Calu3 (cell line): ENCODE measurements at regions not wholly inside any gene's neighbourhood (a gene's known extent, or its start where the extent isn't known, plus 50 kb on each side); places are given as distances from the start of the nearest gene placed in this dataset.

Experiments
- BruUV-seq: library from RNA; stranded (reverse); fragments of 400-500 nt; replicated peaks from 2 replicates; lab custom pipeline; 2021; lab: Mats Ljungman, UMichigan
- CTCF ChIA-PET: fragments of 300-600 bp; sonication (Branson Sonifier 250); formaldehyde crosslinking; loops from one replicate; lab custom pipeline; 2022; ENCODE audit warnings: antibody characterized with exemption; lab: Charles Lee
- DNase-seq: peaks from one replicate; pipeline ENCODE4 v3.0.0; 2022
- H3K27ac Mint-ChIP-seq: one replicate; pipeline ENCODE4 v1.8.0; 2022; ENCODE audit warnings: mixed read lengths; ENCODE audit not compliant: unreplicated experiment
- H3K27me3 Mint-ChIP-seq: one replicate; pipeline ENCODE4 v1.8.0; 2022; ENCODE audit warnings: mixed read lengths; ENCODE audit not compliant: unreplicated experiment
- H3K36me3 Mint-ChIP-seq: one replicate; pipeline ENCODE4 v1.8.0; 2022; ENCODE audit warnings: mild to moderate bottlenecking, moderate library complexity, mixed read lengths; ENCODE audit not compliant: insufficient read depth, unreplicated experiment
- H3K4me1 Mint-ChIP-seq: one replicate; pipeline ENCODE4 v1.8.0; 2022; ENCODE audit warnings: mild to moderate bottlenecking, low read depth, mixed read lengths; ENCODE audit not compliant: unreplicated experiment
- H3K4me3 Mint-ChIP-seq: one replicate; pipeline ENCODE4 v1.8.0; 2022; ENCODE audit warnings: mild to moderate bottlenecking, low read depth, moderate library complexity, mixed read lengths; ENCODE audit not compliant: unreplicated experiment
- H3K9me3 Mint-ChIP-seq: one replicate; pipeline ENCODE4 v1.8.0; 2022; ENCODE audit warnings: low read depth, mixed read lengths; ENCODE audit not compliant: unreplicated experiment
- CTCF ChIP-seq: fragments of 200-600 bp; IDR thresholded peaks from one replicate; pipeline ENCODE4 v1.8.0; 2022; ENCODE audit warnings: antibody characterized with exemption; ENCODE audit not compliant: unreplicated experiment
- intact Hi-C: fragments of 100-400 bp; cut with micrococcal nuclease; formaldehyde crosslinking; loops from one replicate; pipeline ENCODE4 v1.10.0; 2022; ENCODE audit not compliant: unreplicated experiment

GRCh38 chr4:45007508-45007907 lies 281.2 kb upstream of the GNPDA2 start:
- intact Hi-C loops, result no loop called here
- TF ChIP-seq CTCF, result no peak

GRCh38 chr4:45006078-45006477 lies 279.7 kb upstream of the GNPDA2 start:
- TF ChIP-seq CTCF, result no peak
- BruUV-seq, result no TSS peak
- Mint-ChIP-seq H3K27ac (no peak overlapping the region), H3K36me3 (no peaks in the 10 kb centered on the region), H3K4me3 (no peak overlapping the region), H3K9me3 (peaks cover 6% of the 10 kb centered on the region), H3K4me1 (no peaks in the 10 kb centered on the region), H3K27me3 (no peaks in the 10 kb centered on the region)
- intact Hi-C loops, result no loop called here
- CTCF ChIA-PET, result no interaction called here
- DNase-seq, result no peak

More at GRCh38 chr4:45007508-45007907, 281.2 kb upstream of the GNPDA2 start:
- BruUV-seq, result no TSS peak
- H3K4me1 Mint-ChIP-seq, result no peaks in the 10 kb centered on the region
- no peak overlapping the region for H3K27ac Mint-ChIP-seq
- no peak for DNase-seq
- CTCF ChIA-PET, result no interaction called here
- H3K36me3 Mint-ChIP-seq, result no peaks in the 10 kb centered on the region
- no peak overlapping the region for H3K4me3 Mint-ChIP-seq
- peaks cover 3% of the 10 kb centered on the region for H3K9me3 Mint-ChIP-seq
- no peaks in the 10 kb centered on the region for H3K27me3 Mint-ChIP-seq

GRCh38 chr4:45004847-45005565 lies 278.6 kb upstream of the GNPDA2 start:
- DNase-seq, result no peak
- no peak overlapping the region for H3K4me3 Mint-ChIP-seq
- no peaks in the 10 kb centered on the region for H3K4me1 Mint-ChIP-seq
- H3K27me3 Mint-ChIP-seq, result no peaks in the 10 kb centered on the region
- CTCF ChIA-PET, result no interaction called here
- no peaks in the 10 kb centered on the region for H3K36me3 Mint-ChIP-seq
- BruUV-seq, result no TSS peak
- TF ChIP-seq CTCF, result no peak
- H3K27ac Mint-ChIP-seq, result no peak overlapping the region
- intact Hi-C loops, result no loop called here
- peaks cover 6% of the 10 kb centered on the region for H3K9me3 Mint-ChIP-seq

GRCh38 chr4:45004326-45004725 lies 278.0 kb upstream of the GNPDA2 start:
- no TSS peak for BruUV-seq
- Mint-ChIP-seq H3K27me3 (no peaks in the 10 kb centered on the region), H3K4me1 (no peaks in the 10 kb centered on the region), H3K9me3 (peaks cover 10% of the 10 kb centered on the region), H3K4me3 (no peak overlapping the region), H3K27ac (no peak overlapping the region), H3K36me3 (no peaks in the 10 kb centered on the region)
- DNase-seq, result no peak
- intact Hi-C loops, result no loop called here
- CTCF ChIA-PET, result no interaction called here
- TF ChIP-seq CTCF, result no peak
